Type B pancreatic cell (in vitro differentiated cells): ENCODE measurements at regions not wholly inside any gene's neighbourhood (a gene's known extent, or its start where the extent isn't known, plus 50 kb on each side); places are given as distances from the start of the nearest gene placed in this dataset.
A peak's percentile ranks its signal among the peaks of the same experiment; 100 is the strongest.

Experiments
- DNase-seq: peaks from one replicate; pipeline ENCODE4 v3.0.0; 2021; ENCODE audit warnings: mixed read lengths; ENCODE audit not compliant: unreplicated experiment; ENCODE audit errors: extremely low spot score
- H3K27ac Mint-ChIP-seq: 2 replicates; pipeline ENCODE4 v1.8.0; 2021; ENCODE audit warnings: mild to moderate bottlenecking, mixed read lengths
- H3K27me3 Mint-ChIP-seq: 2 replicates; pipeline ENCODE4 v1.8.0; 2021; ENCODE audit warnings: mixed read lengths
- H3K36me3 Mint-ChIP-seq: 2 replicates; pipeline ENCODE4 v1.8.0; 2021; ENCODE audit warnings: mixed read lengths
- H3K4me1 Mint-ChIP-seq: one replicate; pipeline ENCODE4 v1.8.0; 2021; ENCODE audit warnings: mixed read lengths; ENCODE audit not compliant: unreplicated experiment
- H3K4me3 Mint-ChIP-seq: 2 replicates; pipeline ENCODE4 v1.8.0; 2021; ENCODE audit warnings: mild to moderate bottlenecking, mixed read lengths
- H3K9me3 Mint-ChIP-seq: 2 replicates; pipeline ENCODE4 v1.8.0; 2021; ENCODE audit warnings: mixed read lengths
- TF ChIP-seq, protein P1 (sequence below): fragments of 200-600 bp; sonication (generic); conservative IDR thresholded peaks from 2 replicates; pipeline ENCODE4 v1.5.0; 2021; ENCODE audit warnings: antibody characterized with exemption, mild to moderate bottlenecking

DNA sequence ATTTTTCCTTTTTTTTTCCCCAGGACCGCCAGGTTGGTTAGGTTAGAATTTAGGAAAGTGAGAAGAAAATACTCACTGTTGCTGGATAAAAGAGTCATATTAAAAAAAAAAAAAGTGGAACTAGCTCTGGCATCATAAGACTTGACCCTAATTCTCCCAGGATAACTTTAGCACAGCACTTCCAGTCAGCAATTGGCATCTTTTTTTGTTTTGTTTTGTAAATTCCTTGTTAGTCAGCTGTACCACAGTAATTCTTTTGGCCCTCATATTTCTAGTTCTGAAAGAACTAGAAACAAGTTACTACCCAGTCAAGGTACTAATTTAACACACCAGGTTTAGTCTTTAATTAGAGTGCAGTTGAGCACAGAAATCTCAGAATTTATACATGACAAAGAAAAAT lies 873.5 kb upstream of the POU3F3 start:
- DNase-seq = no peak
- TF ChIP-seq, protein P1, sequence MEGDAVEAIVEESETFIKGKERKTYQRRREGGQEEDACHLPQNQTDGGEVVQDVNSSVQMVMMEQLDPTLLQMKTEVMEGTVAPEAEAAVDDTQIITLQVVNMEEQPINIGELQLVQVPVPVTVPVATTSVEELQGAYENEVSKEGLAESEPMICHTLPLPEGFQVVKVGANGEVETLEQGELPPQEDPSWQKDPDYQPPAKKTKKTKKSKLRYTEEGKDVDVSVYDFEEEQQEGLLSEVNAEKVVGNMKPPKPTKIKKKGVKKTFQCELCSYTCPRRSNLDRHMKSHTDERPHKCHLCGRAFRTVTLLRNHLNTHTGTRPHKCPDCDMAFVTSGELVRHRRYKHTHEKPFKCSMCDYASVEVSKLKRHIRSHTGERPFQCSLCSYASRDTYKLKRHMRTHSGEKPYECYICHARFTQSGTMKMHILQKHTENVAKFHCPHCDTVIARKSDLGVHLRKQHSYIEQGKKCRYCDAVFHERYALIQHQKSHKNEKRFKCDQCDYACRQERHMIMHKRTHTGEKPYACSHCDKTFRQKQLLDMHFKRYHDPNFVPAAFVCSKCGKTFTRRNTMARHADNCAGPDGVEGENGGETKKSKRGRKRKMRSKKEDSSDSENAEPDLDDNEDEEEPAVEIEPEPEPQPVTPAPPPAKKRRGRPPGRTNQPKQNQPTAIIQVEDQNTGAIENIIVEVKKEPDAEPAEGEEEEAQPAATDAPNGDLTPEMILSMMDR = no peak
- no peaks in the 10 kb centered on the region for H3K27me3 Mint-ChIP-seq
- H3K4me3 Mint-ChIP-seq = no peak overlapping the region
- no peak overlapping the region for H3K27ac Mint-ChIP-seq
- H3K9me3 Mint-ChIP-seq = no peaks in the 10 kb centered on the region
- H3K4me1 Mint-ChIP-seq = no peaks in the 10 kb centered on the region
- no peaks in the 10 kb centered on the region for H3K36me3 Mint-ChIP-seq

DNA sequence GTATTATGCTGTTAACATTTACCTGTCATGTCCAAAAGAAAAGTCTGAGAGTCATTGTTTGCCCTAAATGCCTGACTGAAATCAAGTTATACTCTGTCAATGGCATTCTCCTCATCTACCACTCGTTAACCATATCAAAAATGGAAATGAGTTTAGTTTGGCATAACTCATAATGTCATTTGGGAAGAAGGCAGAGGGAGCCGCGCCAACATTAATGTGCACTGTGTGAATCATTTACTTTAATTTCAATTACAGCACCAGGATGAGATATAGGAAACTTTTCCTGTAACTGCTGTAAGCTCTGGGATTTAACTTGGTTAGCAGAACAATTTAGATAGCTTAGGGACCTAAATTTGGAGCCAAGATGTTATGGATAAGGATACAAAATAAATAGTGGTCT lies 871.2 kb upstream of the POU3F3 start:
- DNase-seq = no peak
- no peak overlapping the region for H3K27ac Mint-ChIP-seq
- TF ChIP-seq, protein P1 = no peak
- no peaks in the 10 kb centered on the region for H3K4me1 Mint-ChIP-seq
- H3K27me3 Mint-ChIP-seq = no peaks in the 10 kb centered on the region
- no peaks in the 10 kb centered on the region for H3K9me3 Mint-ChIP-seq
- H3K4me3 Mint-ChIP-seq = no peak overlapping the region
- no peaks in the 10 kb centered on the region for H3K36me3 Mint-ChIP-seq

DNA sequence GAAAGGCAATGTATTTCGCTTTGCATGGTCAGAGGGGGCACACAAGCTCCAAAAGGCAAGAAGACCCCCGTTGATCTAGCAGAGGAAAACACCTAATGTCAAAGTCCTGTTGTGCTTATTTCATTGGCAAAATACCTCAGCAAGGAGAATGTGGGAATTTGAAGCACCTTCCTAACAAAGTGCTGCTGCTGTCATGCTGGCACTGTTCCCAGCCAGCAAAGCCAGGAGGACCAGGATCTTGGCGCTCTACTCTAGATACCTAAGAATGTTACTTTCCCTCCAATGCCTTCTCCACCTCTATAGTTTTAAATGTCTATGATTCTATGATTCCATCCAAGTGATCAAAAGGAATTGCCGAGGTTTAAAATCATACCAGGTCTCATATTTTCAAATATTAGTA lies 867.9 kb upstream of the POU3F3 start:
- no peak for DNase-seq
- Mint-ChIP-seq H3K36me3 (no peaks in the 10 kb centered on the region), H3K4me3 (no peak overlapping the region), H3K27ac (no peak overlapping the region), H3K9me3 (no peaks in the 10 kb centered on the region), H3K4me1 (no peaks in the 10 kb centered on the region), H3K27me3 (no peaks in the 10 kb centered on the region)
- TF ChIP-seq, protein P1 = no peak

DNA sequence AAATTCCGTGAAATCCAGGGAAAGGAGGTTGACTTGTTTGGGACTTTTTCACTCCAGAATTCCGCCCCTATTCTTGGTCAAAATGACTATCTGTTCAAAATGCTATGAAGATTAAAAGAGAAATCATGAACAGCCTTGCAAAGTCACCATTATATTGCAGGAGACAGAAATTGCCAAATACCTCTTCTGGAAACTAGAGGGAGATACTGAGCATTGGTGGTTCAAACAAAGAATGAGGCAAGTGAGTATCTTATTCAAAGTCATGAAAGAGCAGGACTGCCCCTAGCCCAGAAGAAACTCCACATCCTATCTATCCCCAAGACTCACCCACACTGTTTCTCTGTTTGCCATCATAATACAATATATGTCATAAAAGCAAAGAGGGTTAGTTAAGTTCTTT lies 862.3 kb upstream of the POU3F3 start:
- Mint-ChIP-seq H3K27ac (no peak overlapping the region), H3K4me1 (no peaks in the 10 kb centered on the region), H3K36me3 (no peaks in the 10 kb centered on the region), H3K4me3 (no peak overlapping the region), H3K9me3 (peaks cover 5% of the 10 kb centered on the region), H3K27me3 (peaks cover 4% of the 10 kb centered on the region)
- DNase-seq = no peak
- TF ChIP-seq, protein P1 = peak; percentile 58

DNA sequence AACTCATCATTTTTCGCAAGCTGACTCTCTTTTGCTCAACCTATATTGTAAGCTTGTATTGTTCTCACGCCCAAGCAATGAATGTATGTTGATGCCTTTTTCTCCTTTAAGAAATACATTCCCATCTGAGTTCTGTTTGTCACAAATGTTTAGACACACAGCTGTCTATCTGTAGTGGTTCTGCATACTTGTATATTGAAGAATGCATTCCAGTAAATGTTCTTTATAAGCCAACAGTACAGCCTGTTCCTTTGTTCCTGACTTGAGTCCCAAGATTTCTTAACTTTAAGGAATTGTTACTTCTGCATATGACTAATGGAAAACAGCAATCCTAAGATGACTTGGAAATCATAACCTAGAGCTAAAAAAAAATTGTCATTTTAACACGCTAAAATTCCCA lies 849.1 kb upstream of the POU3F3 start:
- DNase-seq = no peak
- Mint-ChIP-seq H3K36me3 (no peaks in the 10 kb centered on the region), H3K27me3 (peaks cover 22% of the 10 kb centered on the region), H3K27ac (no peak overlapping the region), H3K9me3 (no peaks in the 10 kb centered on the region), H3K4me3 (no peak overlapping the region), H3K4me1 (no peaks in the 10 kb centered on the region)
- TF ChIP-seq, protein P1 = no peak

DNA sequence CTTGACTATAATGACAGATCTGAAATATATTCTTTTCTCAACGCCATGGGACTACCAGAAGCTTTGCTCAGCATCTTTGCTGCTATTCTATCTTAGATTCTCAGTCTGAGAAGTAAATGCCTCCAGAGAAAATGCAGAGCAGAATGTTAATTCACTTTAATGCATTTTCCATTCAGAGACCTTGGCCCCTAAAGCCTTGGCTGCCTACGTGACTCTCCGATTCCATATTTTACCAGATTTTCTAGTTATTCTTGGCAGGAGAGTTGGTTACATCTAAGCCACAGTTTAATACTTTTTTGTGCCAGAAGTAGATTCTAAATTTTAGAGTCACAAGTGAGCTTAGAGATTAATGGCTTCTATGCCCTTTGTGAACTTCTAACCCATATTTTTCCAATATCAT lies 837.1 kb upstream of the POU3F3 start:
- Mint-ChIP-seq H3K27me3 (peaks cover 14% of the 10 kb centered on the region), H3K4me3 (no peak overlapping the region), H3K36me3 (no peaks in the 10 kb centered on the region), H3K9me3 (peaks cover 3% of the 10 kb centered on the region), H3K27ac (no peak overlapping the region), H3K4me1 (no peaks in the 10 kb centered on the region)
- no peak for DNase-seq
- TF ChIP-seq, protein P1 = no peak
